GM04504 (cell line): ENCODE measurements at regions not wholly inside any gene's neighbourhood (a gene's known extent, or its start where the extent isn't known, plus 50 kb on each side); places are given as distances from the start of the nearest gene placed in this dataset.

Experiments used
- DNase-seq: peaks from one replicate; pipeline ENCODE4 v3.0.0-alpha.2; 2012; ENCODE audit warnings: low read depth

DNA sequence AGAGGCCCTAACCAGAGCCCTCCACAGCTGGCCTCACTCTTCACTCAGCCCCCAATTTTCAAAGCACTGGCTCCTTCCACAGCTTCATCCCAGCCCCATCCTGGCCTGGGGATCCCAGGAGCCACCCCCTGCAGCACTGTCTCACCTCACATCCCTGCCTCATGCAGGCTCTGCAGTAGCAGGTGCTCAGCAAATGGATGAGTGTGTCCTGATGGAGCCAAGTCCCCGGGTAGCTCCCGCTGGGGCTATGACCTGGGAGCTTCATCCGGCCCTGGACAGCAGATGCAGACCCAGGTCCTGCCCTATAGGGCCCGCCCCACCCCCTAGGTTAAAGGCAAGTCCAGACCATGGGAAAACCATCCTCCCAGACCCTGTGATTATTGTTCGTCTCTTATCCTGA lies 143.2 kb upstream of the ZNF507 start:
- DNase-seq = no peak

DNA sequence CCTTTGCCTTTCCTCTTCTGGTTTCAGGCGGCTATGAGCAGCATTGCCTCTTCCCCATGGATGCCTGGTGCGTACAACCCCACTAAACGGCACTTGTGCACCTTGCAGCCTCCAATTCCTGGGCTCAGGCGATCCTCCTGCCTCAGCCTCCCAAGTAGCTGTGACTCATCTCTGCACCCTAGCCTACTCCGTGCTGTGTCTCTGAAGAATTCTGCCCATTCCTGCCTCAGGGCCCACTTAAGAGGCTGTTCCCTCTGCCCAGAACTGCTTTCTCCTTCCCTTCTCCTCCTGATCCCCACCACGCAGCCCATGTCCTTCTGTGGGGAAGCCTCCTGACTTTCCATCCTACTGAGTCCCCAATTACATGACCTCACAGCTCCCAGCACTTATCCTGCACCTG lies 142.2 kb upstream of the ZNF507 start:
- no peak for DNase-seq

DNA sequence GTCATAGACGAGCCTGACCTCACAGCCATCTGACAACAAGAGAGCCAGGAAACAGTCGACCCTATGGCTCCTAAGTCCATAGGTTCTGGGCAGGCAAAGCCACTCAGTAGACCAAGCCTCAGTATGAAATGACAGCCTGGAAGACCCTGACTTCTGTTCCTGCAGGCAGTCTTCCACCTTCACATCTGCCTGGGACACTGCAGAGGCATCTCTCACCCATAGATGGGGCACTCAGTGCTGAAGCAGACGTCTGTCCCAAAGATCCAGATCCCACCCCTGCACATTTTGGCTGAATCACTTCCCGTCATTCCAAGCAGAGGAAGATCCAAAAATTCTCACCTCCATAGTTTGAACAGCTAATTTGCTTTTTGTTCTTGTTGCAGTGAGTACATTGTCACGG lies 139.3 kb upstream of the ZNF507 start:
- no peak for DNase-seq

DNA sequence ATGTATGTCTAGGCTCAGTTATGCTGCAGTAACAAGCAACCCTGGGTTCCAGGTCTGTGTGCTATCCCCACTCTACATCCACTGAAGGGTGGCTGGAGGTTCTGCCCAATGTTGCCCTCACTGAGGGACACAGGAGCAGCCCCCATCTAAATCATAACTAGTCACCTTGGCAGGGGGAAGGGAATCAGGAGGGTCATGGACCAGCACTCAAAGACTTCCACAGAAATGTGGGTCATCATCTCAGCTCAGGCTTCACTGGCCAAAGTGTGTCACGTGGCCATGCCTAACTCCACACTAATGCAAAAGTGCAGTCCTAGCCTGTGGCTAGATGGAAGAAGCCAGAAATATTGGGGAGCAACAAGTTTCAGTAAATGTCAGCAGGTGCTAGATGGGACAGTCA lies 137.3 kb upstream of the ZNF507 start:
- no peak for DNase-seq

DNA sequence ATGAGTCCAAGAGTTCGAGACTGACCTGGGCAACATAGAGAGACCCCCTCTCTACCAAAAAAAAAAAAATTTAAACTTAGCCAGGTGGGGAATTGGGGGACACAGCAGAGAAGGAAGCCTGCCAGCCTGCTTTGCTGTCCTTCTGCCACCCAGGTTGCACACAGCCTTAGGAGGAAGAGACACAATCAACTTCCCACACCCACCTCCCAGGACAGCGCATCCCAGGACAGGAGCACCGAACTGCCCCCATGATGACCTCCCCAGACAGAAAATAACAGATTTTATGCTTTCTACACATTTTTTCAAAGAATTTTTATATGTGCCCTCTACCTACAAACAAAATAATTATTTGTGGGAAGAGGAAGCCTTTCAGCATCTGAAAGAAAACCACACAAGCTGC lies 126.0 kb upstream of the ZNF507 start:
- DNase-seq = no peak

DNA sequence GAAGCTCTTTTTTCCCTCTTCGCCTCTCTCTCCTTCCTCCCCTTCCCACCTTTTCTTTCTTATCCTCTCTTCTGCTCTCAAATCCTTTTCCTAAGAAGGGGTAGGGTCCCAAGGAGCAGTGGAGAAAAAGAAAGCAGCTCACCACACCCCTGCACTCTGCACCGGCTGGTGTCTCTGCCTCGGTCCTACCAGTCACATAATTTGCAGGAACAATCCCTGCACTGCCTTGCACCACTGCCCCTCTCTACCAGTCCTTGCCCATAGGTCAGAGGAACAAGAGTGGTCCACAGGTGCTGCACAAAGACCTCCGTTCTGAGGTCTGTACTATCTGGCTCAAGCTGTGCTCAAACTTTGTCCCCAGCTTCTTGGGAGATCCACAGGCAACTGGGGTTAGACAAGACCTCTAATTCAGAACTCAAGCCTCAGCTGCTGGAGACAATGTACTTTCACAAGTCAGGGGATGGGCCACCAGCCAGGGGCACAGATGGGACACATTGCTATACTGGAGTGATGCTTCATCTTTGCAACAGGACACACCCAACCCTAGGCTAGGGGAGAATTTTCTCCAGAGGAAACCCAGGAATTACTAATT lies 125.4 kb upstream of the ZNF507 start:
- no peak for DNase-seq

DNA sequence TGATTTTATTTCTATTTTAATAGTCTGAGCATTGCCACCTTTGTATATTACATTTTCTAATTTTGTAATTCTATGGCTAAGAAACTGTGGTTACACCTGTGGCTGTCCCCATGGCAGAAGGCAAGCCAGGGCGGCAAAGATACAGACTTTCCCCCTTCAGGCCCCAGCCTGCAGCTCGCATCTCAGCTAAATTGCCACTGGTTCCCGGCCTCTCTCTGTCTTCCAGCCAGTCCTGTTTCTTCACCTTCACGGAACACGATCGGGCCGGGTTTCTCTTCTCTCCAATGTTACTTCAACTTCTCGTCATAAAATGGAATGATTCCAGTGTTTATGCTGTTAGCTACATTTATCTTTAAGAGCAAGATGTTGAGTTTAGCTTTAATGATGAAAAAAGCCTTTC lies 124.5 kb upstream of the ZNF507 start:
- DNase-seq = no peak

DNA sequence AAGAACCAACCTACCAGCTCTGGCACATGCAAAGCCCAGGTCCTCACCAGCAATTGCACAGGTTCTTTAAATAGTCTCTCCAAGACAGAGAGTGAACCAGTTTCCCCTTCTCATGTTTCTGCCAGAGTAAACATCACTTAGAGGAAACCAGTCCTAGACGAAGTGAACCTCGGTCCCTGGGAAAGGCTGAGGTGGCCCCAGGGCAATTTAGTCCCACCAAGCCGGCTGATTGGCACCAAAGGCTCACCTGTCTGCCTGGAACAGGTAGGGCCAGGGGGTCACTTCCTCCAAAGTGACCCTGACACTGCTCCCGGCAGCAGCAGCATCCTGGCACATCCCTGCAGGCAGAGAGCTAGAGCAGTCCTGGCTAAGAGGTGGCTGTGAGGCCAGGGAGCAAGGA lies 122.9 kb upstream of the ZNF507 start:
- DNase-seq = no peak

DNA sequence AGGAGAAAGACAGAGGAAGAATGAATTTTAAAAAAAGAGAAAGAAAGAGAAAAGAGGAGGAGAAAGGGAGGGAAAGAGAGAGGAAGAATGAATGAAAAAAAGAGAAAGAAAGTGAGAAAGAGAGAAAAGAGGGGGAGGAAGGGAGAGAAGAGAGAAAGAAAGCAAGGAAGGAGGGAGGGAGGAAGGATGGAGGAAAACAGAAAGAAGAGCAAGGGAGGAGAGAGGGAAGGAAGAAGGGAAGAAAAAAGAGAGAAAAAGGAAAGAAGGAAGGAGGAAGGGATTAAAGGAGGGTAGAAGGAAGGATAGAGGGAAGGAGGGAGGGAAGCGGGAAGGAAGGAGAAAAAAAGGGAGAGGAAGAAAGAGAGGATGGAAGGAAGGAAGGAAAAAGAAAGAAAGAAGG lies 122.3 kb upstream of the ZNF507 start:
- DNase-seq = no peak

DNA sequence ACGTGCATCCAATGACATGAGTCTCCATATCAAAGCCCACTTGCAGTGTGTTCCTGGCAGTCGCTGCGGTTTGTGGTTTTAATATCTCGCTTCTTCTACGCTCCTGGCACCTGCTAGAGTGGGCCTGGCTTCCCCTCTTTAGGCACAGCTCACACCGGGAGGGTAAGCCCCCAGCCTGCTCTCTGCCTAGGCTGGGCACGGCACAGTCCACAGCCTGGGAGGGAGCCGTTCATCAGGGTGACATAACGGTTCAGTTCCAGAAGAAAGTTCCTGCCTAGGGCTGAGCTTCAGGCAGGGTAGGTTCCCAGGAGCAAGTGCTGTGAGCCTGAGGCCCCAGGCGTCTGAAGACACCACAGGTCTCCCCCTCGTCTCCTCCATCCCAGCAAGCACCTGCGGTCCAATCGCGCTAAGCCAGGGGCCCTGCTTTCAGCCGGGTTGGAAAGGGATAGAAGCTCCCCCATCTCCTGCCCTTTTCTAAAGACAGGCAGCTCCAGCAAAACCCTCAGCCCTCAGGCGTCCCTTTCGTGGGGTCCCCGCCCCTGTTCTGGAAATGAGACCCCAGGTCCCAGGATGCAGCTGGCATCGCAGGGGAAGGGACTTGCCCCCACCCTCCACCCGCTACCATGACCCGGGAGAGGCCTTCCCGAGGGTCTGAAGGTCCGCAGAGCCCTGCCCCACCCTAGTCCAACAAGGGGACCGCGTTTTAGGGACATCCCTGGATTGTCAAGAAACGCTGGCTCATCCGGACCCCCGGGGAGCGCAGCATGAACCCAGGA lies 121.6 kb upstream of the ZNF507 start:
- no peak for DNase-seq

DNA sequence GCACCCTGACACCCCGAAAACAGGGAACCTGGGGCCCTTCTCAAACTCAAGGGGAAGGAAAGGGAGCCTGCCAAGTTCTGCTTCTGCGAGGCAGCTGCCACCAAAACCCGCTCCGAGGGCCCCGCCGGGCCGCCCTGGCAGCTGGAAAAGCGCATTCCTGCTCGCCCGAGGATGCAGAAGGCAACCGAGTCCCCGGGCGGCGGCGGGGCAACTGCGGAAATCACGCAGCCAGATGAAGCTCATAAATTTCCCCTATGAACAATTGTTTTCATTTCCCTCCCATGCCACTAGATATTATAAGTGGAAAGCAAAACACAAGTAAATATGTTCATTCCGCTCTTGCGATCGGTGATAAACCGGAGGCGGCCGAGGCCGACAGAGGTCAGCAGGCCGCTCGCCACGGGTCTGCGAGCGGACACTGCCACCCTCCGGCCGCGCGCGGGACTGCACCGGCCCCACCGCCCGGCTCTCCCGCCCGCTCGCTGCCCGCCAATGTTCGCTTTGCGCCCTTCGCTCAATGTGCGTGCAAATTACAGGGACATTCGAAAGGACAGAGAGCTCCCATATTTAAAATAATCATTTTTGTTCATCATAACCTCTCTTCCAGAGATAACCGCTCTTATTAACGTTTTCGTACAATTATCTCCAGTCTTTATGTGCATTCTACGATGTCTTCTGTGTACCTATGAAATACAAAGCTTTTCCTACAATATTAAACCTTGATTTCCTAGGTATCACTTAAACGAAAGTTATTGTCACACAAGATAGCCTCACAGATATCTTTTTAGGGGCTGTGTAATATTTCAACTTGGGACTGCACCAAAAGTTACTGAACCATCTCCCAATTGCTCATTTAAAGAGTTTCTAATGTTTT lies 120.8 kb upstream of the ZNF507 start:
- peak; percentile 18 for DNase-seq

DNA sequence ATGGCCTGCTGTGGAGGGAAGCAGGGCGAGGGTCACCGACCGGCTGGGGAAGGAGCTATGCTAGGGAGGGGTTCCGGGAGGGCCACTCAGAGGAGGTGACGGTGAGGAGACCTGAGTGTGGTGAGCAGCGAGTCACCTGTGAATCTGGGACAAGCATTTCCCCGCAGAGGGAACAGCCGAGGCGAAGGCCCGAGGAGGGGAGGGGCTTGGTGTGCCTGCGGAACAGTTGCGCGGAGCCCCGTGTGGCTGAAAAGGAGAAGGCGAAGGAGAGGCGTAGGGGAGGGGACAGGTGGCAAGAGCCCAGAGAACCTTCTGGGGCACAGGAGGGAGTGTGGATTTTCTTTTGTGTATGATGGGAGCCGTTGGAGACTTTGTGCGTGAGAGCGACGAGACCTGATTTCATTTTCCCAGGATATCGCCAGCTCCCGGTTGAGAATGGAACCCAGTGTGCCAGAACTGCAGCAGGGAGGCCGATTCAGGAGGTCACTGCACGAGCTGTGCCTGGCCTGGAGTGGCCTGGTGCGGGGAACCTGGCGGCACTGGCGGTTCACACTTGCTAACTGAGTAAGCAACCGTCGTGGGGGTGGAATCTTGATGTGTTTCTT lies 117.7 kb upstream of the ZNF507 start:
- DNase-seq = no peak

DNA sequence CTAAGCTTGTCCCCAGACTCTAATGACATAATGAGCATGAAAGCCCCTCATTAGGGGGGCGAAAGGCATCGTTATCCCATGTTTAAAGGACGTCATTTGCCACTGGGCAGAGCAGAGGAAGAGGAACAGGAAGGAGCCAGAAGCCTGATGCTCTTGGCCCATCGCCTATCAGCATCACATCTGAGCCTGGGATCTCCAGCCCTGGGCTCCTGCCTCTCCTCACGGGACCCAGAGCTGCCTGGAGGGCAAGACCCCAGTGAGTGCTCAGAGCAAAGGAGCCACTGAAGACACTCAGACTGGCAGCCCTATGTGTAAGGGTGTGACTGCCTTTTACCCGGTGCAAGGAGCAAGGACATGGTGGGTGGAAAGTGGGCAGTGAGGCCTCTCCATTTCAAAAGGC lies 115.0 kb upstream of the ZNF507 start:
- no peak for DNase-seq

DNA sequence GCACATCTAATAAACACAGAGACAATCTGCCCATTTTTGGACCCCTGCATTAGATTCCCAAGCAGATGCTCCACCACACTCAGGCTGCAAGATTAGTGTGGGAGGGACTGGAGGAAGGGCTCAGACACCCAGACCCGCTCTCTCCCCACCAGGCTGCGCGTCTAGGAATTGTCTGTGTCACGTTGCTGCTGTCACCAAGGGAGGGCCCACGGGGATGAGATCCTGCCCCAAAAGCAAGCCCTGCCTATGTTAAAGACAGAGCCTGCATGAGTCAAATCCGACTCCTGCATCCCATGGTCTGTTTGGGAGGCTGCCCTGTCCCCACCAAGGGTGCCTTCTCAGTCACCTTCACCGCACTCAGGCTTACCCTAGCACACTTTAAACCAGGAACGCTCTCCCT lies 114.4 kb upstream of the ZNF507 start:
- DNase-seq = no peak

DNA sequence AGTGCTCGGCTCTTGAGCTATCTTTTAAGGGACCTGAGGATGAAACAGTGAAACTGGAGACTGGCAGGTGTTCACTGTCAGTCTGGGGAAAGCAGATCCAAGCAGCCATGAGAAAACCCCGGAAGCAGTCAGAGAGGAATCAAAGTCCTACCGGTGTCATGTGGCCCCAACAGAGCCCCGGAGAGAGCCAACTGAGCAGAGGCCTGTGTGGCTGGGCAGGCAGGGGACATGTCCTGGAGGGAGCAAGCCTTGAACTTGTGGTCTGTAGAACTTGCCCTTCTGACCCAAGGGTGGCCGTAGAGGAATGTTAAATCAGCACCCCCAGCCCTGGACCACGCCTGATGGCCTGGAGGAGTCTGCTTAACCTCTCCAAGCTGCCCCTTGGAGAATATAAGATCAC lies 113.7 kb upstream of the ZNF507 start:
- no peak for DNase-seq

DNA sequence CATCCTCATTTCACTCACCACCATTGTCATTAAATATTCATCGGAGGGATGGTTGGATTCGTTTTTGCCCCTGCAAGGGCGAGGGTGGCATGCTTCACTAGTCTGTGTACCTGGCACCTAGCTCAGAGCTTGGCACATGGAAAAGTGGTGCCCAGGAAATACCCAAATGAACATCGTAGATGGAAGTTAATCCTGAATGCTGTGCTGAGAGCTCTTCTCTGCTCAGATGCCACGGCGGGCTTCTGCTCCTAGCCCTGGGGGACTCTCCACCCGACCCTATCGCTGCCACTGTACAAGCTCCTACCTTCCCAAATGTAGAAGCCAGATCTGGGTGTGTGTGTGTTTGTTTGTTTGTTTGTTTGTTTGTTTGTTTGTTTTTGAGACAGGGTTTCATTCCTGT lies 113.0 kb upstream of the ZNF507 start:
- DNase-seq = no peak

DNA sequence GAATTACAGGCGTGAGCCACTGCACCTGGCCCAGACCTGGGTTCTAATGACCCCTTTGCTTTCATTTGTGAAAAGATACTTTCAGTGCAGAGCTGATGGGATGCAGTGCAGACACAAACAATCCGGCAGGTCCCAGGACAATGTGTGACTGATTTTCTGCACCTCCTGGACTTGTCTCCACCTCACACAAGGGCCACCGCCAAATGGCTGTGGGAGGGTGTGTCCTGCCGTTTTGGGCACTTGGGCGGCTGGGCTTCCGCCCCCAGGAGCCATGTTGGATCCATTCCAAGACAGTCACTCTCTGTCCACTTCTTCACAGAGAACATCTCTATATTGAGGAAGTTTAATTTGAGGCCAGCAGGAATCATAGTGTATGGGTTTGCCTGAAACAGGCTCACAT lies 112.3 kb upstream of the ZNF507 start:
- DNase-seq = no peak

DNA sequence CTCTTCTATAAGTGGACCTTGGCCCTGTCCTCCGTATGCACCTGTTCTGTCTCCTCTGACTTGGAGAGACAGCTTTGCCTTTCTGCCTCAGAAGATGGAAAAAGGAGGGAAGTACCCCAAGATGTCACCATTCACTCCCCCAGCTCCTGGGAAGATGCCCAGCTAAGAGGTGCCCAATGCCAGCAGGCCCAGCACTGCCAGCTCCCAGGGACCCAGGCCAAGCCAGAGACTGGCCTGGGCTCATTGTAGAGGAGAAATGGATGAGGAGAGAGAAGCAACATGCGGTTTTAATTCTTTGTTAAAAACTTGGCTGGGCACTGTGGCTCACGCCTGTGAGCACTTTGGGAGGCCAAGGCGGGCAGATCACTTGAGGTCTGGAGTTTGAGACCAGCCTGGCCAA lies 111.5 kb upstream of the ZNF507 start:
- no peak for DNase-seq

DNA sequence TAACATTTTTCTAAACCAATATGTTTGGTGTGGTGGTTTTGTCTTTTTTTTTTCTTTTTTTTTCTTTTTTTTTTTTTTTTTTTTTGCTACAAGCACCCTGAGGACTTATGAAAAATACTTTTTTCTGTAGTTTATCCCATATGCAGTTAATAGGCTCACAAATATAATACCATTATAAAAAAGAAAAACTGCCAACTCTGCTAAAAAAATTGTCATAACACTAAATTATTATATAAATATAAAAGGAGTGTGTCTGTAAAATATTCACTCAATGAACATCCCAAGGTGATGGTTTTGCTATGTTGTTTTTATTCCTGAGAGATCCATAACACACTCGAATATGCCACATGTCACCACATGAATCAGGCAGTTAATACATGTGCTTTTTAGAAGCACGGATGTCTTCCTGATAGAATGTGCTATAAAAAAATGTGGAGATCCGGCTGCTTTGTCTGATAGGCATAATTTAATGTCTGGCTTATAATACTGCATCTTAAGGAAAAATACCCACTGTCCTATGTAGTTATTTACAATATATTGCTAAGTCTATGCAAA lies 110.7 kb upstream of the ZNF507 start:
- DNase-seq = no peak

DNA sequence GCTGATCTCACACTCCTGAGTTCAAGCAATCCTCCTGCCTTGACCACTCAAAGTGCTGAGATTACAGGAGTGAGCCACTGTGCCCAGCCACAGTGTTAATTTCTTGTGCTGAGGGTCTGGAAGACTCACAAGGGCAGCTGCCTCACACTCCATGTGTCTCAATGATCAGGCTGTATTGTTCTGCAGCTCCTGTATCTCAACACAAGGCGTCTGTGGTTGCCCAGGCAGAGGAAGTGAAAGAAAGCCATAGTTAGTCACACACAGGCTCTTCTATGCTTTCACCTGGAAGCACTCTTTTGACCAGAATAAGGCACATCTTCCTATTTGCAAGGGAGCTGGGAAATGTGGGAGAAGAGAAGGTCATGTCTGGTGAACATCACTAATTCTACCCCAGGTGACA lies 107.3 kb upstream of the ZNF507 start:
- DNase-seq = no peak

DNA sequence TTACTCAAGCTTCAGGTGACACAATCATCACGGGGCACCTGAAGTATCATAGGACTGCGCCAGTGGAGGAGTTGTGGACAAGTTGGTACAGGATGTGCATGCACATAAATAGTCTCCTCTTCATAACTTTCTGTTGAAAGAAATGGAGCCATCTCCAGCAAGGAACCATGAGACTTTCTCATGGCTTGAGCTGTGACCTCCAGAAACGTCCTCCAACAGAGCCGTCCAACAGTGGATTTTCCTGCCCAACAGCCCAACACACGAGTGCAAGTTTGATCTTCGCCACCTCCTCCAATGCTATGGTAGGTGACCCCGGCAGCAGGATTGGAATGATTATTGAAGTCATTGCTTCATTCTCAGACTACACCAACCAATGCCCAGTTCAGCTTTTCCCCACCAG lies 105.1 kb upstream of the ZNF507 start:
- DNase-seq = no peak

DNA sequence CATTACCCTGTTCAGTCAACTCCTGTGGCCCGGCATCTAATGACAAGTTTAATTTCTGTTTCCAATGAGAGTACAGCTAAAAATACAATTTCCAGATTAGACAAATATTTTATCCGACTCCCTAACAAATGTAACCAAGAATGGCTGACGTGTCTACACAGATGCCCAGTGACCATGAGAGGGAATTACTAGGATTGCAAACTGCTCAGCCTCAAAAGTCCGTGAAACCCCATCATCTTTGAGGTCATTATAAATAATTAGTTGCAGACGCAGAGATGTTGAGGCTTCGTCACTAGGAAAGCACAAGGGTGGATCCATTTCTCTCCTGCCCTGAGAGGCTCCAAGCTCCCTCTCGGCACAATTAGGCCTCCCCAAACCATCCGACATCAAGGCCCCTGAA lies 104.1 kb upstream of the ZNF507 start:
- no peak for DNase-seq
